ENCODE measurements at regions not wholly inside any gene's neighbourhood (a gene's known extent, or its start where the extent isn't known, plus 50 kb on each side); places are given as distances from the start of the nearest gene placed in this dataset.

DNA sequence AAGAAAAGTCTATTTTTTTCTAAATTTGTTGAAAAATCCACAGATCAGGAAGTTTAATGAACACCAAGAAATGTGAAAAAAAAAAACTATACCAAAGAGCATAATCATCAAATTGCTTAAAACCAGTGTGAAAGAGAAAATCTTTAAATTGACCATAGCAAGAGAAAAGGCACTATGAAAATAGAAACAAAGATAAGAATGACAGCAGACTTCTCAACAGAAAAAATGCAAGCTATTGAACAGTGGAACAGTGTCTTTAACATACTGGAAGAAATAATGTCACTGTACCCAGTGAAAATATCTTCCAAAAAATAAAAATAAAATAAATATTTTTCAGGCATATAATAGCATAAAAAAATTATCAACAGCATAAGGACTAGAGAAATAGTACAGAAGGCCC, 243.0 kb upstream of the GJB5 start:
- H3K4me3 ChIP-seq (ENCODE audit: low read depth, low read length), result no peak overlapping the region
- DNase-seq (ENCODE audit: low read depth), result no peak
- TF ChIP-seq, protein P1, sequence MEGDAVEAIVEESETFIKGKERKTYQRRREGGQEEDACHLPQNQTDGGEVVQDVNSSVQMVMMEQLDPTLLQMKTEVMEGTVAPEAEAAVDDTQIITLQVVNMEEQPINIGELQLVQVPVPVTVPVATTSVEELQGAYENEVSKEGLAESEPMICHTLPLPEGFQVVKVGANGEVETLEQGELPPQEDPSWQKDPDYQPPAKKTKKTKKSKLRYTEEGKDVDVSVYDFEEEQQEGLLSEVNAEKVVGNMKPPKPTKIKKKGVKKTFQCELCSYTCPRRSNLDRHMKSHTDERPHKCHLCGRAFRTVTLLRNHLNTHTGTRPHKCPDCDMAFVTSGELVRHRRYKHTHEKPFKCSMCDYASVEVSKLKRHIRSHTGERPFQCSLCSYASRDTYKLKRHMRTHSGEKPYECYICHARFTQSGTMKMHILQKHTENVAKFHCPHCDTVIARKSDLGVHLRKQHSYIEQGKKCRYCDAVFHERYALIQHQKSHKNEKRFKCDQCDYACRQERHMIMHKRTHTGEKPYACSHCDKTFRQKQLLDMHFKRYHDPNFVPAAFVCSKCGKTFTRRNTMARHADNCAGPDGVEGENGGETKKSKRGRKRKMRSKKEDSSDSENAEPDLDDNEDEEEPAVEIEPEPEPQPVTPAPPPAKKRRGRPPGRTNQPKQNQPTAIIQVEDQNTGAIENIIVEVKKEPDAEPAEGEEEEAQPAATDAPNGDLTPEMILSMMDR (IDR thresholded peaks at IDR 0.05; ENCODE audit: insufficient read depth, low read length), result no peak

DNA sequence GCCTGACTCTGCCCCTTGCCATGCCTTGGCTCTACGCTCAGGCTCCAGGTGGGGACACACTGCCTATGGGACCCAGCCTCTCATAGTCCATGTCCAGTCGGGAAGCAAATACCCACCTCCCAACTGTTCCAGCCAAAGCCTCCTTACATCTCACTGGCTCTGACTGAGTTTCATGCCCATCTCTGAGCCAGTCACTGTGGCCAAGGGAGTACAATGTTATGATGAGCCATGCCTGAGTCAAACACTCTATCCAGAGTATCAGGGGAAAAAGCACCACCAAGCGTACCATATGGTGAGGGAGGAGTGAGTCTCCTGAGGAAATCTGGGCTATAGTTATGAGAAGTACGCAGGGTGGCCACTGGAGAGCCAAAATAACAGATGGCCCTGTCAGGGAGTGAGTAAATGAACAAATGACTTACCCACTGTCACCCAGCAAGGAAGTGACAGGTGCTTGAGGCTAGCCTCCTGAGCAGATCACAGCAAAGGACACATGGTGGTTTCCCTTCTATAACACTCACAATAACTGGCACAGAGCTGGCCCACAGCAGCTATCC, 236.6 kb upstream of the GJB5 start:
- no peak overlapping the region for H3K4me3 ChIP-seq (ENCODE audit: low read depth, low read length)
- TF ChIP-seq, protein P1 (IDR thresholded peaks at IDR 0.05; ENCODE audit: insufficient read depth, low read length), result no peak
- no peak for DNase-seq (ENCODE audit: low read depth)

DNA sequence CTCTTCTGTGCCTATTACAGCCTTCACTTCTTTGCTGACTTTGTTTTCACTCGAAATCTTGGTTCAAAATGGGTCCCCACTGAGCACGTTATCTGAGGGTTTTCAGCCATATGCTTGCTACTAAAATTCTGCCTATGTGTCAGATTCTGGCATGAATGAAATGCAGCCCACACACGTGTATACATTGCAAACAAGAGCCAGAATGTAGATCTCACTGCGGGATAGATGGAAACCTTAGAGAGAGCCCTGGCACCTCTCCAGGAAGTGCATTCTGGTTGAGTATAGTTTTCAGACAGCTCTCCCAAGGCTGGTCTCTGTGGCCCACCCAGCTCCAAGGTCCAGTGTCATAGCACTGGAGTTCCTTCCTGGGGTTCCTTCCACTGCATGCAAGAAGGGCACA, 234.7 kb upstream of the GJB5 start:
- TF ChIP-seq, protein P1 (IDR thresholded peaks at IDR 0.05; ENCODE audit: insufficient read depth, low read length), result no peak
- DNase-seq (ENCODE audit: low read depth), result no peak
- H3K4me3 ChIP-seq (ENCODE audit: low read depth, low read length), result no peak overlapping the region

DNA sequence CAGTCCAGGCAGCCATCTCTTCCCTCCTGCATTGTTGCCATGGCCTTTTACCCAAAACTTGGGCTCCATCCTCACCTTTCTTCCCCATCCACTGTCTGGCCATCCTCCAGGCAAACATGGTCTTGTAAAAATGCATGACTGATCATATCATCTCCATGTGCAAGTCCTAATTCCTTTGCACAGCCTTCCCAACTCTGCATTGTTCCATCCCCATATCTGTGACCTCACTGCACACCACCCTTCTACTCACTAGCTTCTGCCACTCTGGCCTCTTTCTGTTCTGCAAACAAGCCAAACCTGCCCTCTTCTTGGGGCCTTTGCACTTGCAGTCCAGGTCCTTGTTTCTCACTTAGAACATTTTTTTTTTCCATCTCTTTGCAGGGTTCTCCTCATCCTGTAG, 230.1 kb upstream of the GJB5 start:
- no peak overlapping the region for H3K4me3 ChIP-seq (ENCODE audit: low read depth, low read length)
- TF ChIP-seq, protein P1 (IDR thresholded peaks at IDR 0.05; ENCODE audit: insufficient read depth, low read length), result no peak
- DNase-seq (ENCODE audit: low read depth), result no peak

DNA sequence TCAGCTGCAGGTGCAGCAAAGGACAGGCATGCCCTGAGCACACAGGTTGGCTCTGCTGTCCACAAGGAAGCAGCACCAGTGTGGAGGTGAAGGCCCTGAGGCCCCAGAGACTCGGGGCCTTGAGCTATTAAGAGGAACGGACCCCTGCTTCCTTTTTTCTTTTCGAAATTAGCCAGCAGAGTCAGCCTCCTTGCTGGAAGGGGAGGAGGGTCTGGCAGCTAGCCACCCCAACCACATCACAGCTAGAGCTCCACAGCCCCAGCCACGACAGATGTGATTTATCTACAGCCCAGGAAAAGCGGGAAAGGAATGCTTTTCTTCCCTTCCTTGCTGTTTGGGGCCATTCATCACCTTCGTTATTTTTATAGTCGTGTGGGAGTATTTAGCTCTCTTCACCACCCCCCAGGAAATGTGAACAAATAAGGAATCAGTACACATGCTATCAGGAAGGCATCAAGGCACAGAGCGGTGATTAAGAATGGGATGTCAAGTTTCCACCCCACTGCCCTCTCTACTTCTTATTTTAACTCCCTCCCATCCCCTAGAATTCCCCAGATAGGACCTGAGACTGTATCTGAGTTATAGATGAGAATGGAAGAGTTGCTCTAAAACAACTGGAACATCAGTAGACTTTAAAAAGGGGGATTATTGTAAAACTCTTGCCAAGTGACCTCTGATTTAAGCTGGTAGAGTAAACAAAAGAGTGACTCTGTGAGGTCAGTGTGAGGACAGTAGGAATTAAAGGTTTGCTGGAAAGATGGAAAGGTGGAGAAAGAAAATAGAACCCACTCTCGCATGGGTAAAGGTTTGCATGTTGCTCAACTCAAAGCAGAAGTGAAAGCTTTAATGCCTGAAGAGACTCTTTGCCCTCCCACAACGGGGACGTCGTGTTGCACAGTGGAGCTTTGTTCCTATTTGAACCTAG, 224.7 kb upstream of the GJB5 start:
- H3K4me3 ChIP-seq (ENCODE audit: low read depth, low read length), result no peak overlapping the region
- DNase-seq (ENCODE audit: low read depth), result no peak
- TF ChIP-seq, protein P1 (IDR thresholded peaks at IDR 0.05; ENCODE audit: insufficient read depth, low read length), result no peak

DNA sequence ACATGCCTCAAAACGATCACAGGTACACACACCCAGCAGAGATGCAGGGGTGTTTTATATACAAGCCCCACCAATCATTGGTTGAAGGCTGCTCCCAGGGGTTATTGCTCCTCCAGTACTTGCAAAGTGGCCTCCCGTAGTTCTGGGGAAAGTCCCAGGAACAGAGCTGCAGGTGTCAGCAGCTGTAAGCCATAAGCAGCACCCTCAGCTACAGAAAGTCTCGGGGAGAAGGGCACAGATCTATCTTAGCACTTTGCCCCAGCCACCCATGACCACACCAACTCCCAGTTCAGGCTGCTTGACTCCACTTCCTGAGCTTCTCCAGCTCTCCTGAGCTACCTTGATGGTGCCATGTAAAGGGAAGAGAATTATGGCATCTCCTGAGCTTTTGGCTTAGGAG, 222.7 kb upstream of the GJB5 start:
- no peak for DNase-seq (ENCODE audit: low read depth)
- TF ChIP-seq, protein P1 (IDR thresholded peaks at IDR 0.05; ENCODE audit: insufficient read depth, low read length), result no peak
- H3K4me3 ChIP-seq (ENCODE audit: low read depth, low read length), result no peak overlapping the region
